Skeletal muscle tissue (tissue), 3 donors: ENCODE measurements at regions not wholly inside any gene's neighbourhood (a gene's known extent, or its start where the extent isn't known, plus 50 kb on each side); places are given as distances from the start of the nearest gene placed in this dataset.

Source experiments
- H3K27ac ChIP-seq: one replicate; pipeline ENCODE4 v1.7.0; 2013; ENCODE audit warnings: mild to moderate bottlenecking, low read depth, low read length, inconsistent platforms
- H3K27me3 ChIP-seq, 3 donors: one replicate each; pipeline ENCODE4 v1.7.0; 2013; ENCODE audit warnings: low read length in 3 of 3; ENCODE audit not compliant: control insufficient read depth in 3 of 3, insufficient read depth in 3 of 3
- H3K36me3 ChIP-seq, 3 donors: one replicate each; pipeline ENCODE4 v1.7.0; 2013; ENCODE audit warnings: low read length in 3 of 3; ENCODE audit not compliant: control insufficient read depth in 3 of 3, insufficient read depth in 3 of 3
- H3K4me1 ChIP-seq, 3 donors: one replicate each; pipeline ENCODE4 v1.7.0; 2013; ENCODE audit warnings: low read length in 3 of 3, mild to moderate bottlenecking in 3 of 3; ENCODE audit not compliant: control insufficient read depth in 3 of 3, insufficient read depth in 3 of 3
- H3K4me3 ChIP-seq, 3 donors: one replicate each; pipeline ENCODE4 v1.7.0; 2013; ENCODE audit warnings: low read length in 3 of 3
- H3K9ac ChIP-seq, 3 donors: one replicate each; pipeline ENCODE4 v1.7.0; 2013; ENCODE audit warnings: low read length in 3 of 3, mild to moderate bottlenecking in 3 of 3, moderate library complexity in 2 of 3, low read depth in 1 of 3
- H3K9me3 ChIP-seq, 3 donors: one replicate each; pipeline ENCODE4 v1.7.0; 2013; ENCODE audit warnings: low read length in 3 of 3; ENCODE audit not compliant: control insufficient read depth in 3 of 3
- donor health status: Osteomylitis.

- Histone ChIP-seq H3K4me3 (no peak overlapping the region), H3K9ac (no peak overlapping the region), H3K4me1 (peaks cover 2 to 7% (median 7%) of the 10 kb centered on the region in 3 donors), H3K27me3 (peaks cover 0 to 22% (median 15%) of the 10 kb centered on the region in 3 donors), H3K36me3 (no peaks in the 10 kb centered on the region), H3K9me3 (no peaks in the 10 kb centered on the region), H3K27ac (no peak overlapping the region)
These were observed 76.2 kb upstream of the ALDH1B1 start for GRCh38 chr9:38316166-38316780.

- Histone ChIP-seq H3K9me3 (no peaks in the 10 kb centered on the region), H3K36me3 (no peaks in the 10 kb centered on the region), H3K27me3 (peaks cover 0 to 26% (median 15%) of the 10 kb centered on the region in 3 donors), H3K9ac (no peak overlapping the region), H3K4me3 (no peak overlapping the region), H3K27ac (no peak overlapping the region), H3K4me1 (peaks cover 2 to 15% (median 11%) of the 10 kb centered on the region in 3 donors)
These were observed 77.4 kb upstream of the ALDH1B1 start for GRCh38 chr9:38315085-38315595.

GRCh38 chr9:38313421-38313820 is 79.1 kb upstream of the ALDH1B1 start:
- Histone ChIP-seq H3K27me3 (peaks cover 0 to 26% (median 15%) of the 10 kb centered on the region in 3 donors), H3K4me1 (peaks cover 0 to 11% (median 11%) of the 10 kb centered on the region in 3 donors), H3K9me3 (no peaks in the 10 kb centered on the region), H3K4me3 (no peak overlapping the region), H3K9ac (no peak overlapping the region), H3K27ac (no peak overlapping the region), H3K36me3 (no peaks in the 10 kb centered on the region)

- no peak overlapping the region for H3K27ac ChIP-seq
- peaks cover 0 to 11% (median 11%) of the 10 kb centered on the region in 3 donors for H3K4me1 ChIP-seq
- no peak overlapping the region for H3K9ac ChIP-seq
- no peaks in the 10 kb centered on the region for H3K36me3 ChIP-seq
- H3K9me3 ChIP-seq: no peaks in the 10 kb centered on the region
- peaks cover 0 to 26% (median 15%) of the 10 kb centered on the region in 3 donors for H3K27me3 ChIP-seq
- no peak overlapping the region for H3K4me3 ChIP-seq
These were observed 80.1 kb upstream of the ALDH1B1 start for GRCh38 chr9:38312406-38312805.

GRCh38 chr9:38311382-38312270 is 80.9 kb upstream of the ALDH1B1 start:
- H3K9me3 ChIP-seq: no peaks in the 10 kb centered on the region
- H3K27ac ChIP-seq: no peak overlapping the region
- no peak overlapping the region for H3K9ac ChIP-seq
- H3K27me3 ChIP-seq: peaks cover 0 to 26% (median 15%) of the 10 kb centered on the region in 3 donors
- no peaks in the 10 kb centered on the region for H3K36me3 ChIP-seq
- peaks cover 0 to 11% (median 11%) of the 10 kb centered on the region in 3 donors for H3K4me1 ChIP-seq
- H3K4me3 ChIP-seq: no peak overlapping the region

GRCh38 chr9:38309324-38310195 is 82.9 kb upstream of the ALDH1B1 start:
- Histone ChIP-seq H3K27ac (no peak overlapping the region), H3K4me1 (peaks cover 0 to 9% (median 6%) of the 10 kb centered on the region in 3 donors), H3K4me3 (no peak overlapping the region), H3K9ac (no peak overlapping the region), H3K27me3 (peaks cover 0 to 19% (median 15%) of the 10 kb centered on the region in 3 donors), H3K9me3 (no peaks in the 10 kb centered on the region), H3K36me3 (no peaks in the 10 kb centered on the region)

GRCh38 chr9:38308136-38308535 is 84.4 kb upstream of the ALDH1B1 start:
- Histone ChIP-seq H3K9me3 (no peaks in the 10 kb centered on the region), H3K36me3 (no peaks in the 10 kb centered on the region), H3K9ac (no peak overlapping the region), H3K27me3 (peaks cover 0 to 19% (median 10%) of the 10 kb centered on the region in 3 donors), H3K4me1 (peaks cover 0 to 9% (median 6%) of the 10 kb centered on the region in 3 donors), H3K27ac (no peak overlapping the region), H3K4me3 (no peak overlapping the region)

- Histone ChIP-seq H3K27ac (no peak overlapping the region), H3K9me3 (no peaks in the 10 kb centered on the region), H3K4me1 (peaks cover 0 to 9% (median 6%) of the 10 kb centered on the region in 3 donors), H3K27me3 (peaks cover 0 to 10% (median under 1%) of the 10 kb centered on the region in 3 donors), H3K36me3 (no peaks in the 10 kb centered on the region), H3K9ac (no peak overlapping the region), H3K4me3 (no peak overlapping the region)
These were observed 85.6 kb upstream of the ALDH1B1 start for GRCh38 chr9:38306899-38307298.

GRCh38 chr9:38305582-38305981 is 86.9 kb upstream of the ALDH1B1 start:
- peaks cover 0 to 2% (median 0%) of the 10 kb centered on the region in 3 donors for H3K4me1 ChIP-seq
- no peaks in the 10 kb centered on the region for H3K27me3 ChIP-seq
- no peaks in the 10 kb centered on the region for H3K9me3 ChIP-seq
- H3K9ac ChIP-seq: no peak overlapping the region
- H3K4me3 ChIP-seq: no peak overlapping the region
- H3K27ac ChIP-seq: no peak overlapping the region
- H3K36me3 ChIP-seq: no peaks in the 10 kb centered on the region
